Fibroblast of lung (primary cell): ENCODE measurements at regions not wholly inside any gene's neighbourhood (a gene's known extent, or its start where the extent isn't known, plus 50 kb on each side); places are given as distances from the start of the nearest gene placed in this dataset.

ENCODE experiments used
- CTCF ChIP-seq, 2 donors: IDR thresholded peaks in 1 of 2; conservative IDR thresholded peaks in 1 of 2; 1 replicate in 1 of 2; 2 replicates in 1 of 2; pipeline ENCODE4 v1.5.1; 2011 to 2012; ENCODE audit warnings: low read length in 2 of 2, control low read depth in 1 of 2, inconsistent platforms in 1 of 2, low read depth in 1 of 2, mild to moderate bottlenecking in 1 of 2
- EZH2 ChIP-seq: IDR thresholded peaks from 2 replicates; pipeline ENCODE4 v1.5.1; 2012; ENCODE audit warnings: low read length, control low read depth, mild to moderate bottlenecking; ENCODE audit errors: missing control alignments

DNA sequence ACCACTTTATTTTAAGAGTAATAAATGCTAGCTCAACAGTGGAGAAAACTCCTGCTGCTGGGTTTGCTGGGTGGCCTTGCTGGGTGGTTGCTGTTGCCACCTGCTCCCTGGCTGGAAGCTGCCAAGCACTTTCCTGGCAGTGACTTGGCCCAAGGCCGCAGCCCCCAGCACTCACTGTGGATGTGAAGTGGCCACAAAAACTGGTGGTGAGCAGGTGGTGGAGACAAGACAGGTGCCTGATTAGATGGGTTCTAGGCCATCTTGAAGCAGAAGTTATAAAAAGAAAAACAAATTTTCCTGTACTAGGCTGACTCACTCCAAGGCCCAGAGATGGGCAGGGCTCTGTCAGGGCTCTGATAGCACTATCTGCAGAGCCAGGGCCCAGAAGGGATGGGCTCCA lies 224.7 kb upstream of the NLRP1 start:
- TF ChIP-seq CTCF (conservative IDR thresholded peaks at IDR 0.05 in 1 of 2, IDR thresholded peaks at IDR 0.05 in 1 of 2; ENCODE audit: low read depth in 1 of 2, low read length in 2 of 2) (no peak), EZH2 (no peak)
